Retinal pigment epithelial cell (primary cell): ENCODE measurements at regions not wholly inside any gene's neighbourhood (a gene's known extent, or its start where the extent isn't known, plus 50 kb on each side); places are given as distances from the start of the nearest gene placed in this dataset.

Source experiments
- DNase-seq: peaks from one replicate; pipeline ENCODE4 v3.0.0-alpha.2; 2010; ENCODE audit warnings: low read depth
- H3K4me3 ChIP-seq: 2 replicates; pipeline ENCODE4 v1.5.1; 2011; ENCODE audit warnings: mild to moderate bottlenecking, low read length, control low read depth, moderate library complexity
- TF ChIP-seq, protein P1 (sequence below): conservative IDR thresholded peaks from 2 replicates; pipeline ENCODE4 v1.5.1; 2011; ENCODE audit warnings: low read depth, low read length, control low read depth, inconsistent platforms

DNA sequence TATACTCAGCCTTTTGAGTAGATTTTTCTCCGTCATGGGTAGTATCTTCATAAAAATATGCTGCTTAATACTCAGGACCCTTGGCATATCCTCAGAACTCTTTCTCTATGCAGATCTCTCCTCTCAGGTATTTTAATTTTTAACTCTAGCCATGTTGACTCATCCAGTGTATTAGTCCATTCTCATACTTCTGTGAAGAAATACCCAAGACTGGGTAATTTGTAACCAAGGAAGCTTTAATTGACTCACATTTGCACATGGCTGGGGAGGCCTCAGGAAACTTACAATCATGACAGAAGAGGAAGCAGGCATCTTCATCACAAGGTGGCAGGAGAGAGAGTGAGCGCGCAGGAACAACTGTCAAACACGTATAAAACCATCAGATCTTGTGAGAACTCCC is 129.3 kb upstream of the CD96 start:
- no peak for DNase-seq
- TF ChIP-seq, protein P1, sequence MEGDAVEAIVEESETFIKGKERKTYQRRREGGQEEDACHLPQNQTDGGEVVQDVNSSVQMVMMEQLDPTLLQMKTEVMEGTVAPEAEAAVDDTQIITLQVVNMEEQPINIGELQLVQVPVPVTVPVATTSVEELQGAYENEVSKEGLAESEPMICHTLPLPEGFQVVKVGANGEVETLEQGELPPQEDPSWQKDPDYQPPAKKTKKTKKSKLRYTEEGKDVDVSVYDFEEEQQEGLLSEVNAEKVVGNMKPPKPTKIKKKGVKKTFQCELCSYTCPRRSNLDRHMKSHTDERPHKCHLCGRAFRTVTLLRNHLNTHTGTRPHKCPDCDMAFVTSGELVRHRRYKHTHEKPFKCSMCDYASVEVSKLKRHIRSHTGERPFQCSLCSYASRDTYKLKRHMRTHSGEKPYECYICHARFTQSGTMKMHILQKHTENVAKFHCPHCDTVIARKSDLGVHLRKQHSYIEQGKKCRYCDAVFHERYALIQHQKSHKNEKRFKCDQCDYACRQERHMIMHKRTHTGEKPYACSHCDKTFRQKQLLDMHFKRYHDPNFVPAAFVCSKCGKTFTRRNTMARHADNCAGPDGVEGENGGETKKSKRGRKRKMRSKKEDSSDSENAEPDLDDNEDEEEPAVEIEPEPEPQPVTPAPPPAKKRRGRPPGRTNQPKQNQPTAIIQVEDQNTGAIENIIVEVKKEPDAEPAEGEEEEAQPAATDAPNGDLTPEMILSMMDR, result no peak
- no peak overlapping the region for H3K4me3 ChIP-seq

GRCh38 chr3:111414531-111414930 is 127.5 kb upstream of the CD96 start:
- TF ChIP-seq, protein P1, result no peak
- no peak overlapping the region for H3K4me3 ChIP-seq
- peak; percentile 62 for DNase-seq

DNA sequence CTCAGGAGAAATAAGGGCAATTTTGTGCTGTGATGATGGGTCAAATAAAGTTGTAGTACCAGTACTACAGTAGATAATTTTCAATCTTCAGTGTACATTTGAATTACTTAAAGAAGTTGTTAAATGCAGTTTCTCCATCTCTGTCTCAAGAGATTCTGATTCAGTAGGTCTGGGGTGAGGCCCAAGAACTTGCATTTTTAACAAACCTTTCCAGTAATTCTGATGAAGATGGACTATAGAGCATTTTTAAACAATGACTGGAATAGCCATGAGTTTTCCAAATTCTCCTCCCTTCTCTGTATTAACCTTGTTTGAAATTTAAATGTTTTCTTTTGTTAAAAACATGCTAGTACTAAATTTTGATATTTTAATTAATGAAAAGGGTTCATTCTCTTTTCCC is 127.0 kb upstream of the CD96 start:
- no peak overlapping the region for H3K4me3 ChIP-seq
- TF ChIP-seq, protein P1, result no peak
- DNase-seq, result no peak

DNA sequence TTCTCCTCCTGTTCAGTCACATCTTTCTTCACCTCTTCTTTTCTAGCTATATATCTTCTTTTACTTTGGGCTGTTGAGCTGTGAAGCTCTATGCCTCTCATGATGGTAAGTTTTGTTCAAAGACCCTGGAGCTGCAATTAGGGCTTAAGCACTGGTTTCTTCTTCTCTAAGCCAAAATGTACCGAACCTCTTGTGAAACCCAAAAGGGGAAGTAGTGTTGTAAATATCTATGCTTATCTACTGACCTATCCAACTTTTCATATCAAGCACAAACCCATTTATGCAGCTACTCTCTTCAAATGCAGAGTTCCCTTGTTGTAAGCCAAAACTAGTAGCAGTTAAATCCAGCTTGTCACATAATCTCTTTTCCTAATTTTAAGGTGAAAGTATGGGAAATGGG is 123.6 kb upstream of the CD96 start:
- H3K4me3 ChIP-seq, result no peak overlapping the region
- TF ChIP-seq, protein P1, result no peak
- no peak for DNase-seq

DNA sequence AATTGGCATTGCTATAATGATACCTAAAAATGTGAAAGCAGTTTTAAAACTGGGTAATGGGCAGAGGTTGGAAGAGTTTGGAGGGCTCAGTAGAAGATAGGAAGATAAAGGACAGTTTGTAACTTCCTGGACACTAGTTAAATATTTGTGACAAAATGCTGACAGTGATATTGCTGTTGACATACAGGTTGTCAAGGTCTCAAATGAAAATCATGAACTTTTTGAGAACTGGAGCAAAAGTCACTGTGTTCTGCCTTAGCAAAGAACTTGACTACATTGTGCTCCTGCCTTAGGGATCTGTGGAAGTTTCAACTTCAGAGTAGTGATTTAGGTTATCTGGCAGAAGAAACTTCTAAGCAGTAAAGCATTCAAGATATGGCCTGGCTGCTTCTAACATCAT is 113.7 kb upstream of the CD96 start:
- TF ChIP-seq, protein P1, result no peak
- no peak overlapping the region for H3K4me3 ChIP-seq
- DNase-seq, result no peak

DNA sequence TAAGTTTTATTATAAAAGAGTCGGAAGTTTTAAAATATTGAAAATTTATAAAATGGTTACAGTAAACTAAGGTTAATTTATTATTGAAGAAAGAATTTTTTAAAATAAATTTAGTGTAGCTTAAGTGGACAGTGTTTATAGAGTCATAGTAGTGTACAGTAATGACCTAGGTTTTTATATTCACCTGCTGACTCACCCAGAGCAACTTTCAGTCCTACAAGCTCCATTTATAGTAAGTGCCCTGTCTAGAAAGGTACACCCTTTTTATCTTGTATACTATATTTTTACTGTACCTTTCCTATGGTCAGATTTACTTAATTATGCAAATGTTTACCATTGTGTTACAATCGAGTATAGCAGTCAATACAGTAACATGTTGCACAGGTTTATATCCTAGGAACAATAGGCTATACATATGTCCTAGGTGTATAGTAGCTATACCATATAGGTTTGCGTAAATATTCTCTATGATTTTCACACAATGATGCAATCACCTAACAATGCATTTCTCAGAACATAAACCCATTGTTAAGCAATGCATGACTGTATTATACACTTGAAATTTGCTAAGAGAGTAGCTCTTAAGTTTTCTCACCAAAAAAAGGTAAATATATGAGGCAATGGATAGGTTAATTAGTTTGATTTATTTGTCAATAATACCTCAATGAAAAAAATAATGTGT is 106.9 kb upstream of the CD96 start:
- TF ChIP-seq, protein P1, result no peak
- no peak for DNase-seq
- no peak overlapping the region for H3K4me3 ChIP-seq

DNA sequence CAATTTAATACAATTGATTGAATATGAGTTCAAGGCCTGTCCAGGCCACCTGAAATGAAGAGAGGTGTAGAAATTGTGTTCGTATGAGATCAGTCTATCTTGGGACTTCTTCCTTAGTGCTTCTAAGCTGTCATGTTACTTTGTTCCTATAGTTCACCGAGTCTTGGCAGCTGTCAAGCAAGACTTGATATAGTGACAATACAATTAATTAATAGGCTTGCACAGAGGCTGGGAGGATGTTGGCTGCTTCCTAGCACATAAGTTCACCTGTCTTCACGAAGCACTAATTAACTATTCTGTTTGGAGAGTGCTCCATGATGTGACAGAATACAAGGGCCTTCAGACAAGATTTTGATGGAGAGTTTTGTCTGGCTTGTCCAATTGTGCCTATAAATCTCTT is 103.7 kb upstream of the CD96 start:
- DNase-seq, result no peak
- TF ChIP-seq, protein P1, result no peak

More for the DNA sequence above, 103.7 kb upstream of the CD96 start:
- no peak overlapping the region for H3K4me3 ChIP-seq
